Transverse colon (tissue), 3 donors: ENCODE measurements at regions not wholly inside any gene's neighbourhood (a gene's known extent, or its start where the extent isn't known, plus 50 kb on each side); places are given as distances from the start of the nearest gene placed in this dataset.

ENCODE experiments used
- CTCF ChIP-seq, 5 experiments: fragments of 200-600 bp in 3 of 5; fragments of 450-650 bp in 2 of 5; sonication (generic) in 3 of 5; IDR thresholded peaks; 1 replicate in 2 of 5; 2 replicates in 3 of 5; pipeline ENCODE4 v1.5.1; 2016 to 2017; ENCODE audit warnings: antibody characterized with exemption in 5 of 5, inconsistent platforms in 3 of 5, mild to moderate bottlenecking in 2 of 5, moderate library complexity in 1 of 5
- EP300 ChIP-seq: sonication (generic); formaldehyde crosslinking; IDR thresholded peaks from one replicate; pipeline ENCODE4 v1.6.1; 2017; ENCODE audit warnings: antibody characterized with exemption, low read depth
- POLR2A ChIP-seq: fragments of 450-650 bp; IDR thresholded peaks from one replicate; pipeline ENCODE4 v1.6.1; 2016; ENCODE audit warnings: antibody characterized with exemption, mild to moderate bottlenecking, moderate library complexity

DNA sequence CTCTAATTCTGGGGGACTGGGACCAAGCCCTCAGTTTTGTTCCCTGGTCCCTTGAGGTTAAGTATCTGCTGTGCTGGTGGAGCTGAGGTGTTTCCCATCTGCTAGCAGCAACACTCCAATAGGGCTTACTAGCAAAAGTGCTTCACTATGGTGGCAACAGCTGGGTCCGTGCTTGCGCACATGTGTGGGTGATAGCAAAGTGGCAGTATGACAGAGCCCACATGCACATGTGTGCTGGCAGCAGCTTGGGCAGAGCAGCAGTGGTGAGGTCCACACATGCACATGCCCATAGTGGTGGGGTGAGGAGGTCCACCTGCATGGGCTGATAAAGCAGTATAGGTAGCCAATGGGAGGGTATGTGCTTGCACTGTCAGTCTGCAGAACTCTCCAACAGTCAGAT, 1723.7 kb downstream of the SUCLG1 start:
- TF ChIP-seq CTCF (IDR thresholded peaks at IDR 0.05) (no peak), POLR2A (no peak), EP300 (no peak)
